ENCODE measurements at regions not wholly inside any gene's neighbourhood (a gene's known extent, or its start where the extent isn't known, plus 50 kb on each side); places are given as distances from the start of the nearest gene placed in this dataset.

DNA sequence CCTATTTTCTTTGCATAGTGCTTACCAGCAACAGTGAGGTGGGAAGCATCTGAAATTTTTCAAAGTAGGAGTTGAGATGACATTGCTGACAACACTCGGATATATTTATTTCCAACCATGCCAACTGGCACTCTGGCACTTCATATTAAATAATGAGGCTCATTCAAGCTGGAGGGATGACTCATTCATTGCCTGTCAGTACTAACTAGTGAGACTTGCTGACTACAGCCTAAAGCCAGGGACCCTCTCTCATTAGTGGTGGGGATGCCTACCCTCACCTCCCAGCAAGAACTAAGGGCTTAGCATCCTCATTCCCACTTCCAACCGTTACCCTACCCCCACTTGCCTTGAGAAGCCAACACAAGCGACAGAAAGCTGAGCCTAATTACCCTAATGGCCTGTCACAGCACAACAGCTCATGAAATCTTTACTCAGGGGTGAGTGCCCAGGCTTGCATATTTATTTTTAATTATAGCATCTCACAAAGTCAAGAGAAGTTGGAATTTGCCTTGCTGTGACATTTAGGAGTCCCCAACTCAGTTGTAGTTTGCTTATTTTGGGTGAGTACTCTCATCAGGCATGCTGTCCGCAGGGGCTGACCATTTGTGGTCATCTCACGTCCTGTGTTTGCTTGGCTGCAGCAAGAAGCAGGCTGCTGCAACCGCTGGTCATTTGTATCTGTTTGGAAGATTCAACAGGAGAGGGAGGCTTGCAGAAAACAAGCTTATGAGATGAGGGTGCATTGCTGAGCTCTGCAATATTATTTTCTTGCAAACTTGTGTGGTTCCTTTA is 181.6 kb upstream of the POU2AF2 start:
- H3K4me3 ChIP-seq (ENCODE audit: low read depth, low read length) = no peak overlapping the region

DNA sequence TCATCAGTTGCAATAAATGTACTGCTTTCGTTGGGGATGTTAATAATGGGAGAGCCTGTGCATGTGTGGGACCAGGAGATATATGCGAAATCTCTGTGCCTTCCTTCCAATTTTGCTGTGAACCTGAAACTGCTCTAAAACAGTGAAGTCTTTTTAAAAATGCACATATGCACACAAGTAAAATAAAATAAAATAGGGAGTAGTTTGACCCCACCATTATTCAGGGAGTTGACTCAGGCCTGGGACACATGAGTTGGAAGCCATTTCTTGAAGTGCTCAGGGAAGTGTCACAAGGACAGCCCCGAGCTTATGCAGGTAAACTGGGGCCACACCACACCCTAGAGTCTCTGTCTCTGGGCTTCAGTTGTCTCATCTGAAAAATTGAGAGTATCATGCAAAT is 183.1 kb upstream of the POU2AF2 start:
- TF ChIP-seq, protein P1, sequence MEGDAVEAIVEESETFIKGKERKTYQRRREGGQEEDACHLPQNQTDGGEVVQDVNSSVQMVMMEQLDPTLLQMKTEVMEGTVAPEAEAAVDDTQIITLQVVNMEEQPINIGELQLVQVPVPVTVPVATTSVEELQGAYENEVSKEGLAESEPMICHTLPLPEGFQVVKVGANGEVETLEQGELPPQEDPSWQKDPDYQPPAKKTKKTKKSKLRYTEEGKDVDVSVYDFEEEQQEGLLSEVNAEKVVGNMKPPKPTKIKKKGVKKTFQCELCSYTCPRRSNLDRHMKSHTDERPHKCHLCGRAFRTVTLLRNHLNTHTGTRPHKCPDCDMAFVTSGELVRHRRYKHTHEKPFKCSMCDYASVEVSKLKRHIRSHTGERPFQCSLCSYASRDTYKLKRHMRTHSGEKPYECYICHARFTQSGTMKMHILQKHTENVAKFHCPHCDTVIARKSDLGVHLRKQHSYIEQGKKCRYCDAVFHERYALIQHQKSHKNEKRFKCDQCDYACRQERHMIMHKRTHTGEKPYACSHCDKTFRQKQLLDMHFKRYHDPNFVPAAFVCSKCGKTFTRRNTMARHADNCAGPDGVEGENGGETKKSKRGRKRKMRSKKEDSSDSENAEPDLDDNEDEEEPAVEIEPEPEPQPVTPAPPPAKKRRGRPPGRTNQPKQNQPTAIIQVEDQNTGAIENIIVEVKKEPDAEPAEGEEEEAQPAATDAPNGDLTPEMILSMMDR (IDR thresholded peaks at IDR 0.05; ENCODE audit: low read depth, low read length) = no peak

More for the DNA sequence above, 181.6 kb upstream of the POU2AF2 start:
- TF ChIP-seq, protein P1 (IDR thresholded peaks at IDR 0.05; ENCODE audit: low read depth, low read length) = no peak

DNA sequence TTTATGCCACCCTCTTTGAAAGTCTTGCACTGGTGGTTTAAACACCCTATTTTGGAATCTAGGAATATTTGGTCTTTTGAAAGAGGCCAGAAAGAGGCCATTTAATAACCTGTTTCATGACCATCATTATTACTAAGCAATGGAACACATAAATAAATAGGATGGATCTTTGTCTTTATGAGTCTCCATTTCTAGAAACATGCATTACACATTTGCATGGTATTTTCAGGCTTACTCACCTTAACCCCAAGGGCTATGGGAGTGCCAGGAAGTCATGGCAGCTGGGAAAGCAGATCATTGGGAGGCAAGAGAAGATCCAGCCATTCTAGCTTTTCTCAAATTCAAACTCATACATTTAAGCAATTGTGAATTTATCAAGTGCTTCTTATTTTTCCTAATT is 185.8 kb upstream of the POU2AF2 start:
- TF ChIP-seq, protein P1 (IDR thresholded peaks at IDR 0.05; ENCODE audit: low read depth, low read length) = no peak
- H3K4me3 ChIP-seq (ENCODE audit: low read depth, low read length) = no peak overlapping the region

More for the DNA sequence above, 183.1 kb upstream of the POU2AF2 start:
- H3K4me3 ChIP-seq (ENCODE audit: low read depth, low read length) = no peak overlapping the region

DNA sequence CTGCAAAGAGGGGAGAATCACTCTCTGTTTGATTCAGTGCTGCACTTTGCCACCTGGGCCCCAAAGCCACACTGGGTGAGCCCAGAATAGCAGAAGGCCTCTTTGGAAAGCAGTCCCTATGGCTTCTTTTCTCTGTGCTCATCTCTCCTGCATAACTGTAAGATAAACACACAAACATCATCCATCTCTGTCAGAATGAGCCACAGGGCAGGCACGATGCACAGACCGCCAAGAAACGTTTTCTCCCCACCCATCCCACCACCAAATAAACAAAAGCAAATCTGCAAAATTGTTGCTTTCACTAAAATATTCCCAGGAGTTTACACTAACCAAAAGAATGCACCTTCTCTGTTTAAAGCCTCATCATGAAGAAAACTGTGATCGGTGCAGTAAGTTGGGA is 196.4 kb upstream of the POU2AF2 start:
- TF ChIP-seq, protein P1 (IDR thresholded peaks at IDR 0.05; ENCODE audit: low read depth, low read length) = no peak
- H3K4me3 ChIP-seq (ENCODE audit: low read depth, low read length) = no peak overlapping the region

DNA sequence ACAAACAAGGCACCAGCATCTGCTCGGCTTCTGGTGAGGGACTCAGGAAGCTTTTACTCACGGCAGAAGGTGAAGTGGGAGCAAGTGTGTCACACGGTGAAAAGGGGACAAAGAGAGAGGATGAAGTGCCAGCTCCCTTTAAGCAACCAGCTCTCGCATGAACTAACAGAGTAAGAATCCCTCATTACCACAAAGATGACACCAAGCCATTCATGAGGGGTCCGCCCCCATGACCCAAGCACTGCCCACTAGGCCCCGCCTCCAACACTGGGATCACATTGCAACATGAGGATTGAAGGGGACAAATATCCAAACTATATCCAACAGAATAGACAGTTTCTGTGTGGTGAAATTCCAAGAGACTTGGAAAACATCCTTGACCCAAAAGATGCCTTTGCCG is 198.2 kb upstream of the POU2AF2 start:
- TF ChIP-seq, protein P1 (IDR thresholded peaks at IDR 0.05; ENCODE audit: low read depth, low read length) = no peak
- no peak overlapping the region for H3K4me3 ChIP-seq (ENCODE audit: low read depth, low read length)

DNA sequence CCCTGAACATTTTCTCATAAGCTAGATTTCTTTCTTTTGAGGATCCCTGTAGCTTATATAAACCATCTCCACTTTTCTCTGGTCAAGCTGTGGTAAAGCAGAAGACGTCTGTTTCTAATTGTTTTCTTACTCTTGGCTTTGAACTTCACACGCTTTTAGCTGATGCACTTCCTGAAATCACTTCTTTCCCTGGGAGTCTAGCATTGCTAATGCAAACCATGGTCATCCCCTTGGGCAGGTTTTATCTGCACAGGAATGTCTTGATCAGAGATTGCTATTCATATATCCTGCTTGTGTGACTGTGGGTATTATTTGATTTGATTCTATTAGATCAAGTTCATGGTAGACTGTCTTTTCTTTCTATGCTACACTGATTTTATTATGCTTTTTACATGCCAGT is 199.2 kb upstream of the POU2AF2 start:
- TF ChIP-seq, protein P1 (IDR thresholded peaks at IDR 0.05; ENCODE audit: low read depth, low read length) = no peak
- H3K4me3 ChIP-seq (ENCODE audit: low read depth, low read length) = no peak overlapping the region

DNA sequence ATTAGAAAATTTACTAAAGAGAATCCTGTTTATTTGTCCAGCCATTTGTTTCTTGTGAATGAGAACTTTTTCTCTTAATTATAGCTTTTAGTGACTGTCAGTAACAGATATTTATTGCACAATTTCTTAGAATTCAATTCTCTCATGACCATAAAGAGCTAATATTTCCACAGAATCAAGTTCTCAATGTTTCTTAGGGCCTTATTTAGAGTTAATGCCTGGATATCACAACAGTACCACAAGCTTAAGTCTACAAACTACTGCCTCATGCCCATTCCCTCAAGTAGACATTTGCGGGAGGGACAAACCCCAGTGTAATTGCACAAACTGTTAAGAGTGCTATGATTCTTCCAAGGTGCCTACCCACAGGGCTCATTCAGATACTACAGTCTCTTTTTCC is 199.7 kb upstream of the POU2AF2 start:
- no peak overlapping the region for H3K4me3 ChIP-seq (ENCODE audit: low read depth, low read length)
- TF ChIP-seq, protein P1 (IDR thresholded peaks at IDR 0.05; ENCODE audit: low read depth, low read length) = no peak

All from WI38 (cell line).